ENCODE measurements at regions not wholly inside any gene's neighbourhood (a gene's known extent, or its start where the extent isn't known, plus 50 kb on each side); places are given as distances from the start of the nearest gene placed in this dataset.

DNA sequence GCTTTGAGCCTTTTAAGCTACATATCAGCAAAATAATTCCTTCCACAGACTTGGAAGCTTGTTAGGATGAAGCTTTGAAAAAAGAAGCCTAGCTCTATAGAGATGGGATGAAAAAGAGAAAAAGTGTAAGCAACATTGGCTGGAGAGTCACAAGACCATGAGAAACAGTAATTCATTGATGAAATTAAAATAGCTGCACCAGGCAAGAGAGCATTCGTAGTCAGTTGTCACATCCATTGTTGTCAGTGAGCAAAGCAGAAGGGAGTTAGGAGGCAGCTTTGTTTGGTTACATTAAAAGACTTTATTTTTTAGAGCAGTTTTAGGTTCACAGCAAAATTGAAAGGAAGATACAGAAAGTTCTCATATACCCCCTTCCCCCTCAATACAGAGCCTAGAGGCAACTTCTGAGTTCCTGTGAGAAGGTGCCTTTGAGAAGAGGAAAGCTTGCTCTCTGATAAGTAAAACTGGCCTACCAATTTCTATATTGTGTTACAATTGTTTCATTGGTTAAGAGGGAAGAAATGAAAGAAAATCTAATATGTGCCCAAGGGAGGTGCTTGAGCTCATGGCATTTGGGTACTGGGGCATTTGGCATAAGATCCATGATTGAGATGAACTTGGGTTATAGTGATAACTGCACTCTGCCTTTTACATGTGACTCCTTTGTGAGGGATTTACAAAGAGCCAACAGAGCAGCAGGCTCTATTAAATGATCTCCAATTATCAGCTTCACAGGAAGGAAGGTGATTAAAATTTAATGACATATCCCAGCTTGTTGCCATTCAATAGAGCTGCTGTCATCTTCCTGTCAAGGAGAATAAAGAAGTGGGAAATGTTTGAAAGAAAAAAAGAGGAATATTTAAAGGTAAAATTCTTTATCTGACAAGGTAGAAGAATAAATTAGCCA is 361.3 kb upstream of the TMTC1 start:
- no peak overlapping the region for H3K27ac ChIP-seq
- WGBS, 3 donors: 86 to 96% (median 91%) methylated on average over 1 of the region's 1 CpG
- H3K27me3 ChIP-seq: no peaks in the 10 kb centered on the region
- no peaks in the 10 kb centered on the region for H3K9me3 ChIP-seq
- intact Hi-C loops (cut with DNase I): no loop called here
- no peak for DNase-seq
- H3K36me3 ChIP-seq: no peaks in the 10 kb centered on the region
- TF ChIP-seq EP300 (IDR thresholded peaks at IDR 0.05) (no peak), POLR2A (IDR thresholded peaks at IDR 0.05) (no peak), CTCF (IDR thresholded peaks at IDR 0.05) (no peak)
- H3K4me3 ChIP-seq: no peak overlapping the region
- H3K4me1 ChIP-seq (ENCODE audit: insufficient read depth): no peaks in the 10 kb centered on the region

DNA sequence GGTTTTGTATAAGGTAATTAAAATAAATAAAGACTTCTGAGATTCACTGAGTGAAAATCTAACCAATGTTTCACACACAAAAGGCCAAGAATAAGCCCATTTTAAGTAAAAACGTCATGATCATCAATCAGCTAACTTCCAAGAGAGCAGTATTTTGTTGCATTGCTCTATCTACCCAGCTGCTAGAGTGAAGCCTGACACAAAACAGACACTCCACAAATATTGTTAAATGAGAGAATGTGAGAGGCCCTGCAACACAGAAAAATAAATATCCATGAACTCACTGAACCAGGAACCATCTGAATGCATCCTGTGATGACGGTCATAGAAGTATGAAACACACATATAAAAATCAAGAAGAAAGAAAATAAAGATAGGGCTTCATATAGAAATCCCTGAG is 358.6 kb upstream of the TMTC1 start:
- Histone ChIP-seq H3K27ac (no peak overlapping the region), H3K9me3 (no peaks in the 10 kb centered on the region), H3K36me3 (no peaks in the 10 kb centered on the region), H3K4me1 (ENCODE audit: insufficient read depth) (no peaks in the 10 kb centered on the region), H3K27me3 (no peaks in the 10 kb centered on the region), H3K4me3 (no peak overlapping the region)
- 66 to 79% (median 68%) methylated on average over 2 of the region's 2 CpGs for WGBS, 3 donors
- TF ChIP-seq EP300 (IDR thresholded peaks at IDR 0.05) (no peak), POLR2A (IDR thresholded peaks at IDR 0.05) (no peak), CTCF (IDR thresholded peaks at IDR 0.05) (no peak)
- DNase-seq: no peak
- intact Hi-C loops (cut with DNase I): no loop called here

- intact Hi-C loops (cut with DNase I): no loop called here
- H3K36me3 ChIP-seq: no peaks in the 10 kb centered on the region
- H3K4me1 ChIP-seq (ENCODE audit: insufficient read depth): no peaks in the 10 kb centered on the region
- H3K27me3 ChIP-seq: no peaks in the 10 kb centered on the region
- H3K9me3 ChIP-seq: no peaks in the 10 kb centered on the region
- no peak for TF ChIP-seq CTCF (IDR thresholded peaks at IDR 0.05)
- no peak for TF ChIP-seq POLR2A (IDR thresholded peaks at IDR 0.05)
- TF ChIP-seq EP300 (IDR thresholded peaks at IDR 0.05): no peak
- no peak overlapping the region for H3K4me3 ChIP-seq
- 44 to 79% (median 57%) methylated on average over 2 of the region's 2 CpGs for WGBS, 3 donors
- DNase-seq: no peak
- no peak overlapping the region for H3K27ac ChIP-seq
Measured at GRCh38 chr12:30138483-30138882, 354.7 kb upstream of the TMTC1 start.

DNA sequence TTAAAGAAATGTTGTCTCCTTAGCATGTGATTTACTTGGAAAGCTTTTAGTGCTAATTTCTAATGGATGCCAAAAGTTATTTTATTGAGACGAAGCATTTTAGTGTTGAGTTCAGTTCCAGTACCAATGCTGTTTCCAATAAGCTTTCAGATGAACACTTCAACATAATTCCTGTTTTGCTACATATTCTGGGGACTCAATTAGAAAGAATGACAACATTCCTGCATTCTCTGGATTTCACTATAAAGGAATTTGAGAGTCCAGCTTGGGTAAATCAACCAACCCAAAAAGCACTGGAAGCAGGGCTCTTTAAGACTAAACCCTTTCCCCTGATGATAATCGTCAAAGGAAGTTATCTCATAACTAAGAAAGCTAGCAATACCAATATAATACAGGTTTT is 353.0 kb upstream of the TMTC1 start:
- Histone ChIP-seq H3K4me1 (ENCODE audit: insufficient read depth) (no peaks in the 10 kb centered on the region), H3K4me3 (no peak overlapping the region), H3K9me3 (no peaks in the 10 kb centered on the region), H3K36me3 (no peaks in the 10 kb centered on the region), H3K27ac (no peak overlapping the region), H3K27me3 (no peaks in the 10 kb centered on the region)
- intact Hi-C loops (cut with DNase I): no loop called here
- DNase-seq: no peak
- 23 to 34% (median 32%) methylated on average over 2 of the region's 2 CpGs for WGBS, 3 donors
- TF ChIP-seq EP300 (IDR thresholded peaks at IDR 0.05) (no peak), CTCF (IDR thresholded peaks at IDR 0.05) (no peak), POLR2A (IDR thresholded peaks at IDR 0.05) (no peak)

All from ovary (tissue), 7 donors.